Activated B cell treated with CpG ODN at 0.5 μM for 24 hours (primary cell): ENCODE measurements at regions not wholly inside any gene's neighbourhood (a gene's known extent, or its start where the extent isn't known, plus 50 kb on each side); places are given as distances from the start of the nearest gene placed in this dataset.
A peak's percentile ranks its signal among the peaks of the same experiment; 100 is the strongest.

ENCODE experiments used
- ATAC-seq: fragments of 200-7000 bp; cut with Tn5 transposase; one replicate; pipeline ENCODE4 v1.10.0; 2021; ENCODE audit warnings: low read depth, mild to moderate bottlenecking, moderate library complexity
- CTCF ChIA-PET: fragments of 350-600 bp; sonication (Branson Sonifier 250); formaldehyde crosslinking; loops from one replicate; lab custom pipeline; 2021; ENCODE audit warnings: antibody characterized with exemption; lab: Charles Lee
- POLR2A ChIA-PET: fragments of 350-600 bp; sonication (Branson Sonifier 250); formaldehyde crosslinking; loops from one replicate; lab custom pipeline; 2021; ENCODE audit warnings: antibody characterized with exemption; lab: Charles Lee
- DNase-seq: peaks from one replicate; pipeline ENCODE4 v3.0.0; 2022
- H3K27ac Mint-ChIP-seq: one replicate; pipeline ENCODE4 v1.8.0; 2020; ENCODE audit warnings: mixed read lengths
- H3K27me3 Mint-ChIP-seq: one replicate; pipeline ENCODE4 v1.8.0; 2021; ENCODE audit warnings: mixed read lengths
- H3K36me3 Mint-ChIP-seq: one replicate; pipeline ENCODE4 v1.8.0; 2021; ENCODE audit warnings: low read depth, mixed read lengths
- H3K4me1 Mint-ChIP-seq: one replicate; pipeline ENCODE4 v1.8.0; 2021; ENCODE audit warnings: mixed read lengths
- H3K4me3 Mint-ChIP-seq: one replicate; pipeline ENCODE4 v1.8.0; 2020; ENCODE audit warnings: mild to moderate bottlenecking, mixed read lengths
- H3K9me3 Mint-ChIP-seq: one replicate; pipeline ENCODE4 v1.8.0; 2020; ENCODE audit warnings: mixed read lengths
- intact Hi-C: fragments of 100-400 bp; cut with micrococcal nuclease; formaldehyde crosslinking; loops from one replicate; pipeline ENCODE4 v1.15.1; 2024
- TF ChIP-seq, protein P1 (sequence below): fragments of 200-600 bp; IDR thresholded peaks from one replicate; pipeline ENCODE4 v1.8.0; 2022; ENCODE audit warnings: antibody characterized with exemption, mild to moderate bottlenecking

DNA sequence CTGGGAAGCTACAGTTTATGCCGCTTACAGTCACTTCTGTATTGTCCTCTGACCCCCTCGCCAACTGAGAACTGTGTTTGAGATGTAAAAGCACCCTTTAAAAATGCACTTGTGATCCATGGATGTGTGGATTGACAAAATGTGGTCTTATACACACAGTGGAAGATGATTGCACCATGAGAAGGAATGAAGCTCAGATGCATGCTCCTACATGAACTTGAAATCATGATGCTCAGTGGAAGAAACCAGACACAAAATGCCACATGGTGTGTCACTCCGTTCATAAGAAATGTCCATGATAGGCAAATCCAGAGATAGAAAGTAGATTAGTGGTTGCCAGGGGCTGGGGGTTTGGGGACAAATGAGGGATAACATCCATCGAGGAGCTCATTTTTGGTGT lies 58.0 kb downstream of the PITPNM2 start:
- no peak overlapping the region for H3K27ac Mint-ChIP-seq
- TF ChIP-seq, protein P1, sequence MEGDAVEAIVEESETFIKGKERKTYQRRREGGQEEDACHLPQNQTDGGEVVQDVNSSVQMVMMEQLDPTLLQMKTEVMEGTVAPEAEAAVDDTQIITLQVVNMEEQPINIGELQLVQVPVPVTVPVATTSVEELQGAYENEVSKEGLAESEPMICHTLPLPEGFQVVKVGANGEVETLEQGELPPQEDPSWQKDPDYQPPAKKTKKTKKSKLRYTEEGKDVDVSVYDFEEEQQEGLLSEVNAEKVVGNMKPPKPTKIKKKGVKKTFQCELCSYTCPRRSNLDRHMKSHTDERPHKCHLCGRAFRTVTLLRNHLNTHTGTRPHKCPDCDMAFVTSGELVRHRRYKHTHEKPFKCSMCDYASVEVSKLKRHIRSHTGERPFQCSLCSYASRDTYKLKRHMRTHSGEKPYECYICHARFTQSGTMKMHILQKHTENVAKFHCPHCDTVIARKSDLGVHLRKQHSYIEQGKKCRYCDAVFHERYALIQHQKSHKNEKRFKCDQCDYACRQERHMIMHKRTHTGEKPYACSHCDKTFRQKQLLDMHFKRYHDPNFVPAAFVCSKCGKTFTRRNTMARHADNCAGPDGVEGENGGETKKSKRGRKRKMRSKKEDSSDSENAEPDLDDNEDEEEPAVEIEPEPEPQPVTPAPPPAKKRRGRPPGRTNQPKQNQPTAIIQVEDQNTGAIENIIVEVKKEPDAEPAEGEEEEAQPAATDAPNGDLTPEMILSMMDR, result no peak
- H3K4me1 Mint-ChIP-seq, result peaks cover 35% of the 10 kb centered on the region
- no peaks in the 10 kb centered on the region for H3K36me3 Mint-ChIP-seq
- no peak for DNase-seq
- intact Hi-C loops, result no loop called here
- H3K4me3 Mint-ChIP-seq, result no peak overlapping the region
- POLR2A ChIA-PET, result interaction anchor here (0.6 kb wide), 1 partner anchor 136 kb away, joined by 3 read pairs; no protein-coding TSS in a partner anchor
- no peaks in the 10 kb centered on the region for H3K27me3 Mint-ChIP-seq
- no peaks in the 10 kb centered on the region for H3K9me3 Mint-ChIP-seq
- CTCF ChIA-PET, result no interaction called here
- ATAC-seq, result no peak

DNA sequence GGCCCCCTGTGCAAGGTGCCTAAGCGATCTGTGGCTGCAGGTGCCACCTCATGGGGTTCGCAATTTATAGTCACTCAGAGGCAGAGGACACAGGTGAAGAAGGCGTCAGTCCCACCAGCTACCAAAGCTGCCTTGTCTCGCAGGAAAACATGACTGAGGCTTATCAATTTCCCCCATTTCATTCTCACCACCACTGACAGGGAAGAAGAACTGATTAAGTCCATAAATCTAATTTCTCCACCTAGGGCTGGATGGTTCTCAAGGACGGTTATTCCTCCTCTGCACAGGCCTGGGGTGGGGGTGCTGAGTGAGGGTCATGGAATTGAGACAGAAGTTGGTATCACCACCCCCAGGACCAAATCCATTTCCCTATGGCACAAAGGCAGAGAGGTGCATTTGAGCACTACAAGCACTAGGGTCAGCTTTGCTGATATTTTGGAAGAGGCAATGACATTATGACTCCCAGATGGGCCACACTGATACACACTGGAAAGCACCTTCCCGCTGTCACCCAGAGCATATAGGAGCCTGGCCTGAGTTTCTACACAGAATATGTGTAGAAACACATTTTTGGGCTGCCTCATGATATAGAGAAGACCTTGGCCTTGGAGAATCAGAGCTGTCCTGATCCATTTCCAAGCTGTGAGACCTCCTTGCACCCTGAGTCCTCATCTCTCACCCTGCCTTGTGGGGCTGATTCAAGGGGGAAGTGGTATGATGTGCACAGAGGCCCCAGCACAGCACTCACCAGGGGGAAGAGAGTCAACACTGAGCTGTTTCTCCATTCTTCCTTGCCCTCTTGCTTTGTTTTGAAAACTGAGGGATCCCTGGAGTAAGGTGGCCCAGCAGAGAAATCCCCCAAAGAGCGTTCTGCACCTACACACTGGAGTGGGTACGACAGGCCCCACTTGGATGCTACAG lies 59.4 kb downstream of the PITPNM2 start:
- DNase-seq (no peak), ATAC-seq (no peak)
- Mint-ChIP-seq H3K4me1 (peaks cover 39% of the 10 kb centered on the region), H3K36me3 (no peaks in the 10 kb centered on the region), H3K9me3 (no peaks in the 10 kb centered on the region), H3K27ac (peak overlapping the region; percentile 62), H3K4me3 (peak overlapping the region; percentile 15), H3K27me3 (no peaks in the 10 kb centered on the region)
- intact Hi-C loops, result no loop called here
- ChIA-PET POLR2A (interaction anchor here (1.2 kb wide), 1 partner anchor 24 kb away, joined by 3 read pairs; no protein-coding TSS in a partner anchor), CTCF (no interaction called here)
- TF ChIP-seq, protein P1, result no peak

DNA sequence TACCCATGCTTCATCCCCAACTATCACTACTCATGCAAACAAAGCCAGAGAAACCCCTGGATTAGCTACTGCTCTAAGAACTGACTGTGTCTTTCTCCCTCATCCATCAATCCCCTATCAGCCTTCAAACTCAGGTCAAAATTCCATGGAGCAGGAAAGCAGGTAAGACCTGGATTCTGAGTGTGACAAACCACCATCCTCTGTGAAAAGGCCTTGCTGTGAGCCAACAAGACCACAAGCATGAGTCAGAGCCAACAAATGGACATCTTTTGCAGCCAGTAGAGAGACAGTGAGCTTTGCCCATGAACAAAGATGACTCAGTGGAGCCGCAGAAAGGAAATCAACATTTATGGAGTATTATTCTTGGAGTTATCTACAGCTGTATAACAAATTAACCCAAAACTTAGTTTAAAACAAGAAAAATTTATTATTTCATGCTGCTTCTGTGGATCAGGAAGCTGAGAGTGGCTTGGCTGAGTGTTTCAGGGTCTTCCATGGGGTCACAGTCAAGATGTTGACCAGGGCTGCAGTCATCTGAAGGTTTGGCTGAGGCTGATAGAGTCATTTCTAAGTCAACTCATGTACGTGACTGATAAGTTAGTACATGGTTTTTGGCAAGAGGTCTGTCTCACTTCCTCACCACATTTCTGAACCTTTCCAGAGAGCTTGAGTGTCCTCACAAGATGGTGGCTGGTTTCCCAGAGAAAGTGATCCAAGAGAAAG lies 61.1 kb downstream of the PITPNM2 start:
- intact Hi-C loops, result loop anchor here (5.0 kb wide), 1 partner anchor 47 kb away; no protein-coding TSS in a partner anchor
- CTCF ChIA-PET, result interaction anchor here (0.6 to 0.9 kb wide), 2 partner anchors 39 to 53 kb away, joined by 3 read pairs; no protein-coding TSS in a partner anchor
- Mint-ChIP-seq H3K27me3 (no peaks in the 10 kb centered on the region), H3K4me3 (no peak overlapping the region), H3K36me3 (no peaks in the 10 kb centered on the region), H3K9me3 (no peaks in the 10 kb centered on the region), H3K27ac (peak overlapping the region; percentile 70), H3K4me1 (peaks cover 55% of the 10 kb centered on the region)
- DNase-seq (no peak), ATAC-seq (no peak)
- TF ChIP-seq, protein P1, result no peak
- POLR2A ChIA-PET, result interaction anchor here (0.8 to 1.7 kb wide), 8 partner anchors 9 to 143 kb away, joined by 3 to 7 read pairs (median 4); partner anchors contain the start of genes MPHOSPH9 and MTRFR

DNA sequence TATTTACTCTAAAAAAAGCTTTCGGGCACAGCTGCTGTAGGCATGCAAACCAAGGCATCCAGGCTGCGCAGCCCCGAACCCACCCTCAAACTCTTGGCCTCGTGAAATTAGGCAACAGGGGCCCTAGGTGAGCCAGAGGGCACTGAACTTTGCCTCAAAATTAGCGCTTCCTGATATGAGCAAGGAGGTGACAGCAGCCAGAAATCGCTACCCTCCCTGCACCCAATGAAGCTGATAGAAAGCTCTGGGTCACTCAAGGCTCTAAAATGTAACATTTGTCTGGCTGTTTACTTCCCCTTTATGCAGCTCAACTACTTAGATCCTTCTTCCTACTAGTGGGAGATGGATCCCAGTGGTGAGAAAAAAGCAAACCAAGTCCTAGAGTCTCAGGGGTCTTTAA lies 61.8 kb downstream of the PITPNM2 start:
- ChIA-PET CTCF (interaction anchor here (0.6 to 1.2 kb wide), 3 partner anchors 26 to 54 kb away, joined by 3 read pairs; no protein-coding TSS in a partner anchor), POLR2A (interaction anchor here (0.8 to 1.7 kb wide), 8 partner anchors 8 to 144 kb away, joined by 3 to 7 read pairs (median 4); partner anchors contain the start of genes MPHOSPH9 and MTRFR)
- TF ChIP-seq, protein P1, result no peak
- Mint-ChIP-seq H3K27ac (peak overlapping the region; percentile 70), H3K4me3 (peak overlapping the region; percentile 9), H3K4me1 (peaks cover 62% of the 10 kb centered on the region), H3K27me3 (no peaks in the 10 kb centered on the region), H3K36me3 (no peaks in the 10 kb centered on the region), H3K9me3 (no peaks in the 10 kb centered on the region)
- no peak for DNase-seq
- intact Hi-C loops, result loop anchor here (5.0 kb wide), 1 partner anchor 47 kb away; no protein-coding TSS in a partner anchor
- peak; percentile 68 for ATAC-seq
